SU-DHL-6 (cell line): ENCODE measurements at regions not wholly inside any gene's neighbourhood (a gene's known extent, or its start where the extent isn't known, plus 50 kb on each side); places are given as distances from the start of the nearest gene placed in this dataset.

Experiments used
- H2AFZ ChIP-seq: fragments of 200-600 bp; sonication (generic); 2 replicates; pipeline ENCODE4 v1.6.1; 2014; ENCODE audit warnings: low read depth, mild to moderate bottlenecking, moderate library complexity, mixed read lengths, antibody characterized with exemption, low read length; ENCODE audit not compliant: severe bottlenecking
- H3F3A ChIP-seq: fragments of 200-600 bp; shearing (Covaris generic); 2 replicates; pipeline ENCODE4 v1.6.0; 2016; ENCODE audit warnings: antibody characterized with exemption, mild to moderate bottlenecking; ENCODE audit not compliant: insufficient read depth
- H3K27ac ChIP-seq: fragments of 200-600 bp; sonication (generic); 2 replicates; pipeline ENCODE4 v1.5.1; 2016; ENCODE audit warnings: low read depth, mild to moderate bottlenecking, low read length, moderate library complexity, mixed read lengths
- H3K27me3 ChIP-seq: fragments of 200-600 bp; sonication (generic), shearing (Covaris generic); 2 replicates; pipeline ENCODE4 v1.6.0; 2014; ENCODE audit warnings: mild to moderate bottlenecking, low read length
- H3K36me3 ChIP-seq: fragments of 200-600 bp; sonication (generic); 2 replicates; pipeline ENCODE4 v1.6.1; 2014; ENCODE audit warnings: mild to moderate bottlenecking, low read length, mixed read lengths
- H3K4me2 ChIP-seq: fragments of 300-600, 200-600 bp; shearing (Covaris generic), sonication (generic); 2 replicates; pipeline ENCODE4 v1.6.0; 2014; ENCODE audit warnings: low read length, low read depth, mild to moderate bottlenecking; ENCODE audit not compliant: poor library complexity, severe bottlenecking
- H3K4me3 ChIP-seq: fragments of 200-600 bp; sonication (generic); 2 replicates; pipeline ENCODE4 v1.5.1; 2014; ENCODE audit warnings: antibody characterized with exemption, low read length, mild to moderate bottlenecking, mixed read lengths; ENCODE audit not compliant: insufficient read depth, poor library complexity, severe bottlenecking
- H3K79me2 ChIP-seq: fragments of 200-600 bp; sonication (generic); 2 replicates; pipeline ENCODE4 v1.6.1; 2014; ENCODE audit warnings: mild to moderate bottlenecking, low read length, moderate library complexity; ENCODE audit not compliant: insufficient read depth
- H3K9ac ChIP-seq: fragments of 200-600 bp; sonication (generic); 2 replicates; pipeline ENCODE4 v1.7.0; 2014; ENCODE audit warnings: mild to moderate bottlenecking, low read length
- H3K9me2 ChIP-seq: fragments of 200-600 bp; sonication (generic); replicated peaks from 2 replicates; pipeline ENCODE4 v1.6.1; 2014; ENCODE audit warnings: low read length; ENCODE audit not compliant: insufficient read depth
- H3K9me3 ChIP-seq: fragments of 200-600 bp; sonication (generic); 2 replicates; pipeline ENCODE4 v1.6.1; 2014; ENCODE audit warnings: low read length, mixed read lengths; ENCODE audit not compliant: insufficient read depth
- H4K20me1 ChIP-seq: fragments of 200-600 bp; sonication (generic); 2 replicates; pipeline ENCODE4 v1.6.1; 2014; ENCODE audit warnings: low read depth, mild to moderate bottlenecking, antibody characterized with exemption, low read length, moderate library complexity, mixed read lengths
- EZH2phosphoT487 ChIP-seq: fragments of 200-600 bp; sonication (generic), shearing (Covaris generic); conservative IDR thresholded peaks from 2 replicates; pipeline ENCODE4 v1.6.1; 2018; ENCODE audit warnings: mild to moderate bottlenecking, antibody characterized with exemption, low read length, moderate library complexity, mixed read lengths
- TF ChIP-seq, protein P1 (sequence below): fragments of 200-600 bp; sonication (generic); IDR thresholded peaks from one replicate; pipeline ENCODE4 v1.5.1; 2017; ENCODE audit warnings: antibody characterized with exemption, mild to moderate bottlenecking, low read length, moderate library complexity; ENCODE audit not compliant: insufficient read depth, poor library complexity, severe bottlenecking

DNA sequence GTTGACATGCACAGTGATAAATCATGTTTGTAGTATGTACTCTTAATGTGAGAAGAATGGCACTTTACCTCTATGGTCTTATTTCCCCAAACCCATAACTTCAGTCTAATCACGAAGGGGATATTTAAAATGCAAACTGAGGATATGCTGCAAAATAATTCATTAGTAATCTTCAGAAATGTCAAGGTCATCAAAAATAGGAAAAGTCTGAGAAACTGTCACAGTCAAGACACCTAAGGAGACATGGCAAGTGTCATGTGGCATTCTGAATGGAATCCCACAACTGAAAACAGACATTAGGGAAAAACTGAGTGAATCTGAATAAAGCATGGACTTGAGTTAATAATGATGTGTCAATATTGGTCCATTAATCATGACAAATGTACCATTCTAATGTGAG is 605.5 kb upstream of the ANKRD30A start:
- Histone ChIP-seq H3F3A (no peaks in the 10 kb centered on the region), H3K79me2 (no peaks in the 10 kb centered on the region), H3K4me2 (no peak overlapping the region), H4K20me1 (no peaks in the 10 kb centered on the region), H3K9me2 (no peaks in the 10 kb centered on the region), H2AFZ (no peak overlapping the region), H3K9me3 (no peaks in the 10 kb centered on the region), H3K9ac (no peak overlapping the region), H3K36me3 (no peaks in the 10 kb centered on the region), H3K4me3 (no peak overlapping the region), H3K27ac (no peak overlapping the region), H3K27me3 (no peaks in the 10 kb centered on the region)
- TF ChIP-seq, protein P1, sequence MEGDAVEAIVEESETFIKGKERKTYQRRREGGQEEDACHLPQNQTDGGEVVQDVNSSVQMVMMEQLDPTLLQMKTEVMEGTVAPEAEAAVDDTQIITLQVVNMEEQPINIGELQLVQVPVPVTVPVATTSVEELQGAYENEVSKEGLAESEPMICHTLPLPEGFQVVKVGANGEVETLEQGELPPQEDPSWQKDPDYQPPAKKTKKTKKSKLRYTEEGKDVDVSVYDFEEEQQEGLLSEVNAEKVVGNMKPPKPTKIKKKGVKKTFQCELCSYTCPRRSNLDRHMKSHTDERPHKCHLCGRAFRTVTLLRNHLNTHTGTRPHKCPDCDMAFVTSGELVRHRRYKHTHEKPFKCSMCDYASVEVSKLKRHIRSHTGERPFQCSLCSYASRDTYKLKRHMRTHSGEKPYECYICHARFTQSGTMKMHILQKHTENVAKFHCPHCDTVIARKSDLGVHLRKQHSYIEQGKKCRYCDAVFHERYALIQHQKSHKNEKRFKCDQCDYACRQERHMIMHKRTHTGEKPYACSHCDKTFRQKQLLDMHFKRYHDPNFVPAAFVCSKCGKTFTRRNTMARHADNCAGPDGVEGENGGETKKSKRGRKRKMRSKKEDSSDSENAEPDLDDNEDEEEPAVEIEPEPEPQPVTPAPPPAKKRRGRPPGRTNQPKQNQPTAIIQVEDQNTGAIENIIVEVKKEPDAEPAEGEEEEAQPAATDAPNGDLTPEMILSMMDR: no peak
- no peak for TF ChIP-seq EZH2phosphoT487

DNA sequence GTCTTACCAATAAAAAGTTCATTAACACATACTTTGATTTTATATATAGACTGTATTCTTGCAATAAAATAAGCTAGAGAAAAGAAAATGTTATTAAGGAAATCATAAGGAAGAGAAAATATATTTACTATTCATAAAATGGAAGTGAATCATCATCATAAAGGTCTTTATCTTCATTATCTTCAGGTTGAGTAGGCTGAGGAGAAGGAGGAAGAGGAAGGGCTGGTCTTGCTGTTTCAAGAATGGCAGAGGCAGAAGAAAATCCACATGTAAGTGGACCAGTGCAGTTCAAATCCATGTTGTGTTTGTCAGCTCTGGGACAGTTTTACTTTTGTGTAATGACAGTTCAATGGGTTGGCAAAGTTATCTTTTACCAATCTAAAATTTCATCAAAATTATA is 609.1 kb upstream of the ANKRD30A start:
- Histone ChIP-seq H3K27ac (no peak overlapping the region), H3K9me3 (no peaks in the 10 kb centered on the region), H3K4me3 (no peak overlapping the region), H4K20me1 (no peaks in the 10 kb centered on the region), H3K9ac (no peak overlapping the region), H3F3A (no peaks in the 10 kb centered on the region), H3K27me3 (no peaks in the 10 kb centered on the region), H3K36me3 (no peaks in the 10 kb centered on the region), H3K79me2 (no peaks in the 10 kb centered on the region), H3K9me2 (no peaks in the 10 kb centered on the region), H2AFZ (no peak overlapping the region), H3K4me2 (no peak overlapping the region)
- no peak for TF ChIP-seq EZH2phosphoT487
- TF ChIP-seq, protein P1: no peak

DNA sequence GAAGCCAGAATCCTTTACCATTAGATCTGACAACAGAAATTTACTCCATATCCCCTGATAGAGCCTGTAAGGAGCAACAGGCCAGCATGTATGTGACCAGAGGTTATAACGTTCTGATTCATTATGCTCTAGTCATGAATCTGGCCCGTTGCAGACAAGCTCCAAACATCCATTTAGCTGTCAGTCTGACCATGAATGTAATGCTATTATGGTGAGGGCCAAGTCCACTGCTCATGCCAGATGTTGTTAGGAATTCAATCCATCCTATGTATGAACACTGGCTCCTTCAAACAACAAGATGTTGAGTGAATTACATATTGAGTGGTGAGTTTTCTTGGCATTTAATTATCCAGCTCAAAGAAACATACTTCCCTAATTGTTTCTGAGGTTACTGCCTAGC is 610.1 kb upstream of the ANKRD30A start:
- Histone ChIP-seq H3K27ac (no peak overlapping the region), H3K79me2 (no peaks in the 10 kb centered on the region), H3K9me3 (no peaks in the 10 kb centered on the region), H3K9me2 (no peaks in the 10 kb centered on the region), H3K9ac (no peak overlapping the region), H3K27me3 (no peaks in the 10 kb centered on the region), H3K4me2 (no peak overlapping the region), H3K36me3 (no peaks in the 10 kb centered on the region), H3F3A (no peaks in the 10 kb centered on the region), H2AFZ (no peak overlapping the region), H4K20me1 (no peaks in the 10 kb centered on the region), H3K4me3 (no peak overlapping the region)
- TF ChIP-seq, protein P1: no peak
- TF ChIP-seq EZH2phosphoT487: no peak
